ENCODE measurements at regions not wholly inside any gene's neighbourhood (a gene's known extent, or its start where the extent isn't known, plus 50 kb on each side); places are given as distances from the start of the nearest gene placed in this dataset.

DNA sequence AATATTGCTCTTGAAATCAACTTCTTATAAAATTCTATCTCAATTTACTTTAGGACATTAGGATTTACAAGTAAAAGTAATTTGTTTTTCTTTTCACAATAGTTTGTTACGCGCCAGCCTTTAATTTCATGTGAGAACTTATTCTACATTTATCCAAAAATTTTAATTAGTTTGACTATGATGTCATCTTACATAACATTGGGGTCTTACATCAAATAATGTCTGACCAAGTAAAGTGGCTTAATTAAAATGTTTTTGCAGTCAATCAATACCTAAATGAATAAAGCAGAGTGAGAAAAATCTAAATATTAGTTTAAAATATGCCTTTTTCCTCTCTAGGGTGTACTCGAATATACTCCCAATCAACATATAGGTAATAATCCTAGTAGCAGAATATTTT, 666.2 kb upstream of the FBXO33 start:
- no peak for TF ChIP-seq POLR2A (IDR thresholded peaks at IDR 0.05)
- no peak for TF ChIP-seq POLR2AphosphoS5 (IDR thresholded peaks at IDR 0.05; ENCODE audit: insufficient read depth in 1 of 2, low read depth in 1 of 2)
